OCI-LY1 (cell line): ENCODE measurements at regions not wholly inside any gene's neighbourhood (a gene's known extent, or its start where the extent isn't known, plus 50 kb on each side); places are given as distances from the start of the nearest gene placed in this dataset.

Experiments
- H2AFZ ChIP-seq: fragments of 200-600 bp; sonication (generic), shearing (Covaris generic); 2 replicates; pipeline ENCODE4 v1.6.0; 2014; ENCODE audit warnings: antibody characterized with exemption, mild to moderate bottlenecking, low read length
- H3F3A ChIP-seq: fragments of 200-600 bp; sonication (generic), shearing (Covaris generic); 2 replicates; pipeline ENCODE4 v1.6.0; 2014; ENCODE audit warnings: mild to moderate bottlenecking, antibody characterized with exemption, low read length, moderate library complexity; ENCODE audit not compliant: insufficient read depth
- H3K27ac ChIP-seq: fragments of 200-600 bp; sonication (generic); 2 replicates; pipeline ENCODE4 v1.5.1; 2014; ENCODE audit warnings: low read length, mixed run types, mild to moderate bottlenecking, low read depth; ENCODE audit not compliant: poor library complexity, severe bottlenecking
- H3K27me3 ChIP-seq: fragments of 200-600 bp; sonication (generic); 2 replicates; pipeline ENCODE4 v1.6.0; 2014; ENCODE audit warnings: antibody characterized with exemption, mild to moderate bottlenecking, low read length, moderate library complexity; ENCODE audit not compliant: insufficient read depth
- H3K36me3 ChIP-seq: fragments of 200-600 bp; sonication (generic); 2 replicates; pipeline ENCODE4 v1.6.1; 2014; ENCODE audit warnings: mild to moderate bottlenecking, antibody characterized with exemption, low read length, moderate library complexity, mixed read lengths; ENCODE audit not compliant: insufficient read depth
- H3K4me1 ChIP-seq: fragments of 200-600 bp; sonication (generic); 2 replicates; pipeline ENCODE4 v1.5.1; 2014; ENCODE audit warnings: mild to moderate bottlenecking, low read length, moderate library complexity; ENCODE audit not compliant: insufficient read depth, severe bottlenecking
- H3K4me2 ChIP-seq: fragments of 200-600 bp; sonication (generic), shearing (Covaris generic); 2 replicates; pipeline ENCODE4 v1.6.1; 2014; ENCODE audit warnings: low read length
- H3K4me3 ChIP-seq: fragments of 200-600 bp; sonication (generic); 2 replicates; pipeline ENCODE4 v1.5.1; 2014; ENCODE audit warnings: low read length, low read depth, mild to moderate bottlenecking, mixed read lengths; ENCODE audit not compliant: poor library complexity, severe bottlenecking
- H3K79me2 ChIP-seq: fragments of 200-600 bp; shearing (Covaris generic); 2 replicates; pipeline ENCODE4 v1.6.1; 2016; ENCODE audit warnings: mixed run types, low read length, mixed read lengths; ENCODE audit not compliant: insufficient read depth
- H3K9ac ChIP-seq: fragments of 200-600 bp; sonication (generic), shearing (Covaris generic); 2 replicates; pipeline ENCODE4 v1.6.1; 2014; ENCODE audit warnings: mild to moderate bottlenecking, low read length, mixed read lengths
- H3K9me2 ChIP-seq: fragments of 200-600 bp; sonication (generic), shearing (Covaris generic); 2 replicates; pipeline ENCODE4 v1.6.1; 2014; ENCODE audit warnings: low read depth, mild to moderate bottlenecking, low read length, mixed read lengths
- H3K9me3 ChIP-seq: fragments of 200-600 bp; shearing (Covaris generic); 2 replicates; pipeline ENCODE4 v1.6.1; 2014; ENCODE audit warnings: low read length, mixed read lengths
- H4K20me1 ChIP-seq: fragments of 200-600 bp; sonication (generic), shearing (Covaris generic); 2 replicates; pipeline ENCODE4 v1.6.0; 2016; ENCODE audit warnings: mild to moderate bottlenecking, low read length; ENCODE audit not compliant: insufficient read depth
- CTCF ChIP-seq: fragments of 200-600 bp; sonication (generic), shearing (Covaris generic); IDR thresholded peaks from 2 replicates; pipeline ENCODE4 v1.5.1; 2017; ENCODE audit warnings: mild to moderate bottlenecking, antibody characterized with exemption, low read length, moderate library complexity, mixed read lengths
- EZH2 ChIP-seq: fragments of 200-600 bp; sonication (generic), shearing (Covaris generic); IDR thresholded peaks from 2 replicates; pipeline ENCODE4 v1.8.0; 2017; ENCODE audit warnings: borderline replicate concordance, mixed run types, mild to moderate bottlenecking, antibody characterized with exemption, low read length, moderate library complexity, mixed read lengths

- Histone ChIP-seq H3K36me3 (no peaks in the 10 kb centered on the region), H3K9me2 (no peaks in the 10 kb centered on the region), H3F3A (no peaks in the 10 kb centered on the region), H3K79me2 (no peaks in the 10 kb centered on the region), H3K9me3 (no peaks in the 10 kb centered on the region), H3K27me3 (no peaks in the 10 kb centered on the region), H3K9ac (no peak overlapping the region), H3K4me3 (no peak overlapping the region), H3K4me2 (no peak overlapping the region), H3K27ac (no peak overlapping the region), H2AFZ (no peak overlapping the region), H3K4me1 (no peaks in the 10 kb centered on the region), H4K20me1 (no peaks in the 10 kb centered on the region)
- TF ChIP-seq CTCF = no peak
- TF ChIP-seq EZH2 = no peak
These were observed 50.7 kb upstream of the MAOA start for GRCh38 chrX:43605351-43605750.
